Pons (tissue), 1 donor: ENCODE measurements at regions not wholly inside any gene's neighbourhood (a gene's known extent, or its start where the extent isn't known, plus 50 kb on each side); places are given as distances from the start of the nearest gene placed in this dataset.

Experiments used
- DNase-seq: peaks from one replicate; pipeline ENCODE4 v3.0.0-alpha.2; 2016; ENCODE audit warnings: low spot score

- no peak for DNase-seq
Measured at GRCh38 chr9:28206280-28206679, 633.0 kb upstream of the C9orf72 start.

- DNase-seq = no peak
Measured at GRCh38 chr9:28207657-28208056, 634.4 kb upstream of the C9orf72 start.

- DNase-seq = no peak
Measured at GRCh38 chr9:28209130-28209529, 635.8 kb upstream of the C9orf72 start.

- DNase-seq = no peak
Measured at GRCh38 chr9:28212979-28213378, 639.7 kb upstream of the C9orf72 start.

GRCh38 chr9:28215536-28216299 lies 642.4 kb upstream of the C9orf72 start:
- no peak for DNase-seq

- DNase-seq = no peak
Measured at GRCh38 chr9:28232686-28233085, 659.4 kb upstream of the C9orf72 start.

- no peak for DNase-seq
Measured at GRCh38 chr9:28234133-28234893, 661.0 kb upstream of the C9orf72 start.

- no peak for DNase-seq
Measured at GRCh38 chr9:28234894-28235277, 661.6 kb upstream of the C9orf72 start.

- DNase-seq = no peak
Measured at GRCh38 chr9:28249424-28249823, 676.1 kb upstream of the C9orf72 start.

GRCh38 chr9:28255174-28255573 lies 681.9 kb upstream of the C9orf72 start:
- no peak for DNase-seq

GRCh38 chr9:28260330-28260729 lies 687.0 kb upstream of the C9orf72 start:
- no peak for DNase-seq

- no peak for DNase-seq
Measured at GRCh38 chr9:28264368-28264767, 691.1 kb upstream of the C9orf72 start.

- DNase-seq = no peak
Measured at GRCh38 chr9:28267351-28267750, 694.1 kb upstream of the C9orf72 start.

- DNase-seq = no peak
Measured at GRCh38 chr9:28270156-28270555, 696.9 kb upstream of the C9orf72 start.

GRCh38 chr9:28272127-28272526 lies 698.8 kb upstream of the C9orf72 start:
- no peak for DNase-seq

GRCh38 chr9:28287455-28287854 lies 714.2 kb upstream of the C9orf72 start:
- DNase-seq = no peak

GRCh38 chr9:28289746-28290145 lies 716.5 kb upstream of the C9orf72 start:
- DNase-seq = no peak

GRCh38 chr9:28293369-28294090 lies 720.2 kb upstream of the C9orf72 start:
- no peak for DNase-seq

- no peak for DNase-seq
Measured at GRCh38 chr9:28301281-28301680, 728.0 kb upstream of the C9orf72 start.

GRCh38 chr9:28317745-28318144 lies 744.5 kb upstream of the C9orf72 start:
- peak; percentile 72 for DNase-seq

GRCh38 chr9:28318515-28318914 lies 745.2 kb upstream of the C9orf72 start:
- DNase-seq = peak; percentile 88

GRCh38 chr9:28319981-28320380 lies 746.7 kb upstream of the C9orf72 start:
- no peak for DNase-seq

GRCh38 chr9:28320616-28321015 lies 747.3 kb upstream of the C9orf72 start:
- peak; percentile 22 for DNase-seq
